Caco-2 (cell line): ENCODE measurements at regions not wholly inside any gene's neighbourhood (a gene's known extent, or its start where the extent isn't known, plus 50 kb on each side); places are given as distances from the start of the nearest gene placed in this dataset.

Source experiments
- BruUV-seq: library from RNA; stranded (reverse); fragments of 400-500 nt; replicated peaks from 2 replicates; lab custom pipeline; 2021; lab: Mats Ljungman, UMichigan
- CTCF ChIA-PET: fragments of 300-600 bp; sonication (Branson Sonifier 250); formaldehyde crosslinking; loops from one replicate; lab custom pipeline; 2022; ENCODE audit warnings: antibody characterized with exemption; lab: Charles Lee
- POLR2A ChIA-PET: fragments of 300-600 bp; sonication (Branson Sonifier 250); formaldehyde crosslinking; loops from one replicate; lab custom pipeline; 2022; ENCODE audit warnings: antibody characterized with exemption; lab: Charles Lee
- DNase-seq, 2 experiments: peaks; one replicate each; pipeline versions ENCODE4 v3.0.0 to v3.0.0-alpha.2; 2020 to 2022
- H3K27me3 ChIP-seq: replicated peaks from 2 replicates; pipeline ENCODE4 v1.6.0; 2011; ENCODE audit warnings: low read length; ENCODE audit not compliant: control insufficient read depth, insufficient read depth
- H3K36me3 ChIP-seq: 2 replicates; pipeline ENCODE4 v1.5.1; 2011; ENCODE audit warnings: low read length; ENCODE audit not compliant: control insufficient read depth, insufficient read depth
- H3K4me1 ChIP-seq: fragments of 250-450 bp; sonication (Bioruptor Pico); 2 replicates; pipeline ENCODE4 v1.5.1; 2020; ENCODE audit warnings: mild to moderate bottlenecking
- H3K4me3 ChIP-seq: 2 replicates; pipeline ENCODE4 v1.5.1; 2011; ENCODE audit warnings: low read depth, mild to moderate bottlenecking, control low read depth, low read length
- H3K9me3 ChIP-seq: fragments of 250-450 bp; sonication (Bioruptor Pico); 2 replicates; pipeline ENCODE4 v1.5.1; 2020; ENCODE audit warnings: mild to moderate bottlenecking, moderate library complexity
- H3K27ac Mint-ChIP-seq: one replicate; pipeline ENCODE4 v1.8.0; 2022; ENCODE audit warnings: mixed read lengths; ENCODE audit not compliant: unreplicated experiment
- H3K27me3 Mint-ChIP-seq: one replicate; pipeline ENCODE4 v1.8.0; 2022; ENCODE audit warnings: mixed read lengths; ENCODE audit not compliant: insufficient read depth, unreplicated experiment
- H3K36me3 Mint-ChIP-seq: one replicate; pipeline ENCODE4 v1.8.0; 2022; ENCODE audit warnings: mild to moderate bottlenecking, mixed read lengths; ENCODE audit not compliant: insufficient read depth, unreplicated experiment
- H3K4me1 Mint-ChIP-seq: one replicate; pipeline ENCODE4 v1.8.0; 2022; ENCODE audit warnings: low read depth, mixed read lengths; ENCODE audit not compliant: unreplicated experiment
- H3K4me3 Mint-ChIP-seq: one replicate; pipeline ENCODE4 v1.8.0; 2022; ENCODE audit warnings: mild to moderate bottlenecking, moderate library complexity, mixed read lengths; ENCODE audit not compliant: unreplicated experiment
- H3K9me3 Mint-ChIP-seq: one replicate; pipeline ENCODE4 v1.8.0; 2022; ENCODE audit warnings: mixed read lengths; ENCODE audit not compliant: unreplicated experiment
- intact Hi-C: fragments of 100-400 bp; cut with micrococcal nuclease; formaldehyde crosslinking; loops from one replicate; pipeline ENCODE4 v1.10.0; 2022; ENCODE audit not compliant: unreplicated experiment
- TF ChIP-seq, protein P1 (sequence below), 2 experiments: fragments of 200-600 bp in 1 of 2; IDR thresholded peaks; 1 replicate in 1 of 2; 2 replicates in 1 of 2; pipeline versions ENCODE4 v1.5.1 to v1.8.0; 2011 to 2022; ENCODE audit warnings: antibody characterized with exemption in 1 of 2, control low read depth in 1 of 2, inconsistent platforms in 1 of 2, low read depth in 1 of 2, low read length in 1 of 2, mild to moderate bottlenecking in 1 of 2, moderate library complexity in 1 of 2; ENCODE audit not compliant: insufficient read depth in 1 of 2, severe bottlenecking in 1 of 2, unreplicated experiment in 1 of 2

DNA sequence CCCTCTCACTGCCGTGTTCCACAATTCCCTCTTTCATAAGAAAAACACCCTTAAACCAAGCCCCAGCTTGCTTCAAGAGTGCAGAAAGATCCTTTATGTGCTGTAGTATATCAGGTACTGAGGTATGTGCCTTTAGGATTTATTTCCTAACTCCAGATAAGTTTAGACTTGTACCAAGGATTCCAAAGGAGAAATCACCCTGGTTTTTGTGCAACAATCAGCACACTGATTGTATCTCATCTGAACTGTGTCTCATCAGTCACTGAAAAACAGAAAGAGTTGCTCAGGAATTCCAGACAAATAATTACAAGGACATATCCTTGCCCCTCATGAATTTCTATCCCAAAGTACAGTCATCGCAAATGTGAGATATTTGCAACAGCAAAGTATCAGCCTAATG is 77.2 kb upstream of the PTPRZ1 start:
- no peaks in the 10 kb centered on the region for H3K9me3 ChIP-seq
- POLR2A ChIA-PET = no interaction called here
- BruUV-seq = no TSS peak
- no peak overlapping the region for H3K4me3 Mint-ChIP-seq
- no peaks in the 10 kb centered on the region for H3K27me3 ChIP-seq
- H3K4me3 ChIP-seq = no peak overlapping the region
- no peaks in the 10 kb centered on the region for H3K36me3 ChIP-seq
- no peak overlapping the region for H3K27ac Mint-ChIP-seq
- no peaks in the 10 kb centered on the region for H3K4me1 Mint-ChIP-seq
- intact Hi-C loops = no loop called here
- CTCF ChIA-PET = no interaction called here
- TF ChIP-seq, protein P1, sequence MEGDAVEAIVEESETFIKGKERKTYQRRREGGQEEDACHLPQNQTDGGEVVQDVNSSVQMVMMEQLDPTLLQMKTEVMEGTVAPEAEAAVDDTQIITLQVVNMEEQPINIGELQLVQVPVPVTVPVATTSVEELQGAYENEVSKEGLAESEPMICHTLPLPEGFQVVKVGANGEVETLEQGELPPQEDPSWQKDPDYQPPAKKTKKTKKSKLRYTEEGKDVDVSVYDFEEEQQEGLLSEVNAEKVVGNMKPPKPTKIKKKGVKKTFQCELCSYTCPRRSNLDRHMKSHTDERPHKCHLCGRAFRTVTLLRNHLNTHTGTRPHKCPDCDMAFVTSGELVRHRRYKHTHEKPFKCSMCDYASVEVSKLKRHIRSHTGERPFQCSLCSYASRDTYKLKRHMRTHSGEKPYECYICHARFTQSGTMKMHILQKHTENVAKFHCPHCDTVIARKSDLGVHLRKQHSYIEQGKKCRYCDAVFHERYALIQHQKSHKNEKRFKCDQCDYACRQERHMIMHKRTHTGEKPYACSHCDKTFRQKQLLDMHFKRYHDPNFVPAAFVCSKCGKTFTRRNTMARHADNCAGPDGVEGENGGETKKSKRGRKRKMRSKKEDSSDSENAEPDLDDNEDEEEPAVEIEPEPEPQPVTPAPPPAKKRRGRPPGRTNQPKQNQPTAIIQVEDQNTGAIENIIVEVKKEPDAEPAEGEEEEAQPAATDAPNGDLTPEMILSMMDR (IDR thresholded peaks at IDR 0.05; ENCODE audit: insufficient read depth in 1 of 2, low read depth in 1 of 2, low read length in 1 of 2, severe bottlenecking in 1 of 2, unreplicated experiment in 1 of 2) = no peak
- DNase-seq = no peak
- no peaks in the 10 kb centered on the region for H3K4me1 ChIP-seq
- H3K27me3 Mint-ChIP-seq = no peaks in the 10 kb centered on the region
- H3K36me3 Mint-ChIP-seq = no peaks in the 10 kb centered on the region
- no peaks in the 10 kb centered on the region for H3K9me3 Mint-ChIP-seq

DNA sequence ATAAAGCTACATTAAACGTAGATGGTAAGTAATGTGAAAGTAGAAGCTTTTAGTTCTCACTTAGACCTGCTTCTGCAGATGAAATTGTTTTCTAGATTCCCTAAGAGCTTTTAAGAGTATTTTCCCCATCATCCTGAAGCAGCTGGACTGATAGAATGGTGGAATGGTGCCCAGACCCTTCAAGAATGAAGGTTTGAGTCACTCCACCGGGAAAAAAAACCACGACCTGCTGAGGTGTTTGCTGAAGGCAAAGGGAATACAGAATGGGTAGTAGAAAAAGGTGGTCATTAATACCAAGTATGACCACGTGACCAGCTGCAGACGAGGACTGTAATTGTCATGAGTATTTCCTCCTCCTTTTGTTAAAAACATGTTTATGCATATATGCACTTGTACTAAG is 79.2 kb upstream of the PTPRZ1 start:
- Mint-ChIP-seq H3K27ac (no peak overlapping the region), H3K9me3 (no peaks in the 10 kb centered on the region), H3K36me3 (no peaks in the 10 kb centered on the region), H3K4me1 (no peaks in the 10 kb centered on the region), H3K4me3 (no peak overlapping the region), H3K27me3 (no peaks in the 10 kb centered on the region)
- Histone ChIP-seq H3K4me1 (no peaks in the 10 kb centered on the region), H3K27me3 (no peaks in the 10 kb centered on the region), H3K4me3 (no peak overlapping the region), H3K9me3 (no peaks in the 10 kb centered on the region), H3K36me3 (no peaks in the 10 kb centered on the region)
- no TSS peak for BruUV-seq
- TF ChIP-seq, protein P1 (IDR thresholded peaks at IDR 0.05; ENCODE audit: insufficient read depth in 1 of 2, low read depth in 1 of 2, low read length in 1 of 2, severe bottlenecking in 1 of 2, unreplicated experiment in 1 of 2) = no peak
- CTCF ChIA-PET = no interaction called here
- no peak for DNase-seq
- POLR2A ChIA-PET = no interaction called here
- intact Hi-C loops = no loop called here

DNA sequence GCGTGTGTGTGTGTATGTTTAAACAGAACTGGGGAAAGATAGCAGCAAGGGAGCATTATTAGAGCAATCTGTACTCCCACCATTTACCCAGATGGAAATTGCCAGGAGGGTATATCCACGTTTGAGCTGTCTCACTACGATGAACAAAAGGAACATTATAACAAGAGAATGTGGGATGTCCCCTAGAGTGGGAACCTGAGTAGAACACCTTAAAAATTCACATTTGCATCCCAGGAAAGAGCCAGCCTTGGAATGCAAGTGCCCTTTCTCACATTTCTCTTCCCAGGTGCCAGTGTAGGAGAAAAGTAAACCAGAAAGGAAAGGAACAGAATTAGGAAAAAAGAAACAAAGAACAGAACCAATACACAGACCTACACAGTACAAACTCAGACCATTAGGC is 95.3 kb upstream of the PTPRZ1 start:
- BruUV-seq = no TSS peak
- POLR2A ChIA-PET = no interaction called here
- no peaks in the 10 kb centered on the region for H3K4me1 ChIP-seq

More for the DNA sequence above, 95.3 kb upstream of the PTPRZ1 start:
- Histone ChIP-seq H3K4me3 (no peak overlapping the region), H3K9me3 (no peaks in the 10 kb centered on the region), H3K36me3 (no peaks in the 10 kb centered on the region), H3K27me3 (no peaks in the 10 kb centered on the region)
- Mint-ChIP-seq H3K27ac (no peak overlapping the region), H3K27me3 (peaks cover 4% of the 10 kb centered on the region), H3K4me3 (no peak overlapping the region), H3K9me3 (no peaks in the 10 kb centered on the region), H3K36me3 (no peaks in the 10 kb centered on the region), H3K4me1 (no peaks in the 10 kb centered on the region)
- TF ChIP-seq, protein P1 (IDR thresholded peaks at IDR 0.05; ENCODE audit: insufficient read depth in 1 of 2, low read depth in 1 of 2, low read length in 1 of 2, severe bottlenecking in 1 of 2, unreplicated experiment in 1 of 2) = no peak
- DNase-seq = no peak
- CTCF ChIA-PET = no interaction called here
- intact Hi-C loops = no loop called here
